Muscle of leg (tissue), 3 donors: ENCODE measurements at regions not wholly inside any gene's neighbourhood (a gene's known extent, or its start where the extent isn't known, plus 50 kb on each side); places are given as distances from the start of the nearest gene placed in this dataset.

Experiments used
- DNase-seq: peaks from one replicate; pipeline ENCODE4 v3.0.0; 2013
- H3K27ac ChIP-seq: one replicate; pipeline ENCODE4 v1.5.1; 2013; ENCODE audit warnings: mild to moderate bottlenecking, low read length, control low read depth
- H3K27me3 ChIP-seq: one replicate; pipeline ENCODE4 v1.6.1; 2013; ENCODE audit warnings: low read length; ENCODE audit not compliant: control insufficient read depth, insufficient read depth
- H3K36me3 ChIP-seq: one replicate; pipeline ENCODE4 v1.6.1; 2013; ENCODE audit warnings: low read length; ENCODE audit not compliant: control insufficient read depth, insufficient read depth
- H3K4me1 ChIP-seq: one replicate; pipeline ENCODE4 v1.6.1; 2013; ENCODE audit warnings: low read length; ENCODE audit not compliant: control insufficient read depth, insufficient read depth
- H3K4me3 ChIP-seq: one replicate; pipeline ENCODE4 v1.5.1; 2013; ENCODE audit warnings: low read length, control low read depth
- H3K9me3 ChIP-seq: replicated peaks from 2 replicates; pipeline ENCODE4 v1.6.1; 2013; ENCODE audit warnings: low read depth, low read length; ENCODE audit not compliant: control insufficient read depth
- WGBS: methylation state at CpG from one replicate; pipeline ENCODE4 v1.1.5; 2013; ENCODE audit warnings: missing lambda C conversion rate; ENCODE audit not compliant: insufficient coverage; 5-methylcytosine and 5-hydroxymethylcytosine counted together

- Histone ChIP-seq H3K27ac (no peak overlapping the region), H3K4me3 (no peak overlapping the region), H3K36me3 (no peaks in the 10 kb centered on the region), H3K9me3 (no peaks in the 10 kb centered on the region), H3K27me3 (no peaks in the 10 kb centered on the region), H3K4me1 (no peaks in the 10 kb centered on the region)
- DNase-seq: no peak
- WGBS: 70% methylated on average over 1 of the region's 4 CpGs
Observed at GRCh38 chr3:168981396-168981795, 682.1 kb downstream of the MECOM start.

DNA sequence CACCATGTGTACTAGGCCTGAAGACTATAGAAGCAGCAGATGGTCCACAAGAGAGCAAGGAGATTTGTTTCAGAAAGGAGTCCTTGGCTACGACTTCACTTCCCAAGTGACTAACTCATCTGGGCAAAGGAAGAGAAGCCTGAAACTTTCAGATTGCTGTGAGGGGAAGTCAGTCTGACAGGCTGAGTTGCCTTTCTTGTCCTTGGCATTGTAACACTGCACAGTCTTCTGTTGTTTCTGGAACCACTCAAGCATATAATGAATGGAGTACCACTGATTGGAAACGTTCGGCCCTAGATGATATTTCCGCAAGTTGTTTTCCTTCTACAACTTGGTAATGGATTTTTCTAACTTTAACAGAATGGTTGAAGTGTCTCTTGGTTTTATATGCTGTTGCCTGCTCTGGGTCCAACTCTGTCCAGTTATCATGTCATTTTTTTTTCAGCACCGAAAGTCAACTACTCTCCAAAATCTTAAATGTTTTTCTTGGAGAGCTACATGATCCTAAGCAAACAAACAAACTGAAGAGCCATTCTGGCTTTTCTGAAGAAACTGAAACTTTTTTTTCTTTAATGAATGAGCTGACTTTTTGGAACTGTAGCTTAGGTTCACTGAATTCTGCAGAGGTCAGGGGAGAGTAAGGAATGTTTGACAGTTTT lies 685.7 kb downstream of the MECOM start:
- DNase-seq: no peak
- Histone ChIP-seq H3K9me3 (no peaks in the 10 kb centered on the region), H3K36me3 (no peaks in the 10 kb centered on the region), H3K4me1 (no peaks in the 10 kb centered on the region), H3K4me3 (no peak overlapping the region), H3K27me3 (no peaks in the 10 kb centered on the region), H3K27ac (no peak overlapping the region)
- no CpG with 5 or more reads among the region's 5 CpGs for WGBS

DNA sequence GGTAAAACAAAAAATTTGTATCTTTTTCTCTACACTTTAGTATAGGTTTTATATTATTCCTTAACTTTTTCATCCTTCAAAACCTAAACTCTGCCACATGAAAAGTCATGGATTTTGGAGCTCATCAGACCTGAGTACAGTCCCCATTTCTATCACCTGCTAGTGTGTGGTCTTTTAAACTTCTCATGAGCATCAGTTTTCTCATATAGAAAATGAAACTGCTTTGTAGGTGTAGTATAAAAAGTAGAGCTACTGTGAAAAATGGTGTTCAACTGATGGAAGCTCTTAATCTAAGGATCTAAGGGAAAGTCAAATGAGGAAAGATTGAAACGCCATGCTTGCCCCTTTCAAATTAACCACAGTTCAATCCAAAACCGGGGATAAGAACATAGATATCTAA lies 686.5 kb downstream of the MECOM start:
- Histone ChIP-seq H3K4me1 (no peaks in the 10 kb centered on the region), H3K9me3 (no peaks in the 10 kb centered on the region), H3K4me3 (no peak overlapping the region), H3K36me3 (no peaks in the 10 kb centered on the region), H3K27ac (no peak overlapping the region), H3K27me3 (no peaks in the 10 kb centered on the region)
- no CpG with 5 or more reads among the region's 2 CpGs for WGBS
- no peak for DNase-seq

DNA sequence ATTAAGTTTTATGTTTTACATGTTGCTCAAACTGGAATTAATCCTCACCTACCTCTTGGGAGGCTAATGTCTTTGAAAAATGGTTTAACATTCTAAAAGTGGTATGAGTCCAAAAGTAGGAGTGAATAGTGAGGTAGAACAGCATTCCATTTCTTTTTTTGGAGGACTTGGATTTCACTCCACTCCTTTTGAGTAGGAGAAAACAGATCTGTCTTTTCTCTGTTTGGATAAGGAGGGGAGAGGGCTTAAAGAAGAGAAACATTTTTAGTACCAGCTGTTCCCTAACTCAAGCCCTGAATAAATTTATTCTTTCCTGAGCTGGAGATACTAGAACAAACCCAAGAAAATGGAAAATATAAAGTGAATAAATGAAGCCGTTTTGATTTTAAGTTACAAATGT lies 687.9 kb downstream of the MECOM start:
- H3K4me1 ChIP-seq: no peaks in the 10 kb centered on the region
- no peaks in the 10 kb centered on the region for H3K36me3 ChIP-seq
- H3K4me3 ChIP-seq: no peak overlapping the region
- no peaks in the 10 kb centered on the region for H3K27me3 ChIP-seq
- no CpG with 5 or more reads among the region's 1 CpG for WGBS
- no peaks in the 10 kb centered on the region for H3K9me3 ChIP-seq
- DNase-seq: no peak
- no peak overlapping the region for H3K27ac ChIP-seq

DNA sequence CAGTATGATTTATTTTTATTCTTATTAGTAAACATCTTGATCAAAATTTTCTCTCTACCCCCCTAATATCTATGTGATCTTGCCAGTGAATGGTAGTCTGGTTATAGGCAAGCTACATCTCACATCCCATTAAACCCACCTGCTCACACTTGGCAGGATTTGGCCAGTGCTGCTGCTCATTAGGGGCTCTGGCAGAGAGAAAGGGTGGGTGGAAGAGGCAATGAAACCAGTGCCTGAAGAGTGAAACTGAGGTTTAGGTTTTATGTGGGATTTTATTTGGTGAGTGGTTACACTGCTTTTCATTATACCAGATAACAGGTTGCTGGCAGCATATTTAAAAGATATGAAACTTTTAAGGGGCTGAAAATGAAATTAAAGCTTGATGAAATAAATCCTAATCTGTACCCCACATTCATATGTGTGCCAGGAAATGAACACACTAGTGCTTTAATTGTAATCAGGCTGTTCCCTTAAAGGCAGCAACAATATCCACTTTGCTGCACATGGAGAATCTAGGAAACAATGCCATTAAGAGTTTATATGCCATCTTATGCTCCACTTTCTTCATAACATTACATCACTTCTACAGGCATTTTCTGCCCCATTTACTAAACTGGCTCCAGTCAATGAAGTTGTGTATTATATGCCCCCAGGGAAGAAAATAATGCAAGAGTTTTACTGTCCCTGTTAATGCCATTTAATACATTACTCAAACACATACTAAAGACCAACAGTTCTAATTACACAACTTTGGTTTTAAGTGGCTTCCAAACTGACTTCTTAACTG lies 688.7 kb downstream of the MECOM start:
- H3K27me3 ChIP-seq: no peaks in the 10 kb centered on the region
- H3K36me3 ChIP-seq: no peaks in the 10 kb centered on the region
- H3K4me3 ChIP-seq: no peak overlapping the region
- H3K9me3 ChIP-seq: no peaks in the 10 kb centered on the region
- H3K4me1 ChIP-seq: no peaks in the 10 kb centered on the region
- H3K27ac ChIP-seq: no peak overlapping the region
- DNase-seq: no peak

DNA sequence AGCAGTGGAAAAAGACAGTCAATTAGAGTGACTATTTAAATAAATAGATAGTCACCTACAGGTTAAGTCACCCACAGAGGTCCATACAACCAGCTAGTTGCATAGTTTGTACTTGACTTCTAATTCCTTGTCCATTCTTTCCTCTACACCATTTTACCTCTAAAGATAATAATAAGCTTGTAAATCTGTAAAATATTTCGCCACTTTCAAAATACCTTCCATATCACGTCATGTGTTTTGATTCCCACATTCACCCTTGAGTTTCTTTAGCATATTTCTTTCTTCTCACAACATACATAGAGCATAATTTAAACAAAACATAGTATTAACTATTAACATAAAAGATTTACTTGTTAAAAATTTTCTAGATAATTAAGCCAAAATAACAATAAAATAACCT lies 689.6 kb downstream of the MECOM start:
- WGBS: no CpG with 5 or more reads among the region's 2 CpGs
- DNase-seq: no peak
- Histone ChIP-seq H3K36me3 (no peaks in the 10 kb centered on the region), H3K9me3 (no peaks in the 10 kb centered on the region), H3K4me3 (no peak overlapping the region), H3K27ac (no peak overlapping the region), H3K4me1 (no peaks in the 10 kb centered on the region), H3K27me3 (no peaks in the 10 kb centered on the region)

GRCh38 chr3:168973206-168973605 lies 690.3 kb downstream of the MECOM start:
- Histone ChIP-seq H3K27me3 (no peaks in the 10 kb centered on the region), H3K36me3 (no peaks in the 10 kb centered on the region), H3K9me3 (no peaks in the 10 kb centered on the region), H3K4me1 (no peaks in the 10 kb centered on the region), H3K4me3 (no peak overlapping the region), H3K27ac (no peak overlapping the region)
- no CpG with 5 or more reads among the region's 1 CpG for WGBS
- DNase-seq: no peak

GRCh38 chr3:168968609-168969008 lies 694.9 kb downstream of the MECOM start:
- no peaks in the 10 kb centered on the region for H3K27me3 ChIP-seq
- H3K9me3 ChIP-seq: no peaks in the 10 kb centered on the region
- WGBS: no CpG with 5 or more reads among the region's 3 CpGs
- no peaks in the 10 kb centered on the region for H3K36me3 ChIP-seq
- no peak overlapping the region for H3K4me3 ChIP-seq
- DNase-seq: no peak
- H3K4me1 ChIP-seq: no peaks in the 10 kb centered on the region
- no peak overlapping the region for H3K27ac ChIP-seq

GRCh38 chr3:168964736-168965135 lies 698.8 kb downstream of the MECOM start:
- H3K4me1 ChIP-seq: no peaks in the 10 kb centered on the region
- H3K27me3 ChIP-seq: no peaks in the 10 kb centered on the region
- no peak overlapping the region for H3K27ac ChIP-seq
- no peaks in the 10 kb centered on the region for H3K9me3 ChIP-seq
- H3K36me3 ChIP-seq: no peaks in the 10 kb centered on the region
- WGBS: 87% methylated on average over 4 of the region's 9 CpGs
- H3K4me3 ChIP-seq: no peak overlapping the region
- no peak for DNase-seq

DNA sequence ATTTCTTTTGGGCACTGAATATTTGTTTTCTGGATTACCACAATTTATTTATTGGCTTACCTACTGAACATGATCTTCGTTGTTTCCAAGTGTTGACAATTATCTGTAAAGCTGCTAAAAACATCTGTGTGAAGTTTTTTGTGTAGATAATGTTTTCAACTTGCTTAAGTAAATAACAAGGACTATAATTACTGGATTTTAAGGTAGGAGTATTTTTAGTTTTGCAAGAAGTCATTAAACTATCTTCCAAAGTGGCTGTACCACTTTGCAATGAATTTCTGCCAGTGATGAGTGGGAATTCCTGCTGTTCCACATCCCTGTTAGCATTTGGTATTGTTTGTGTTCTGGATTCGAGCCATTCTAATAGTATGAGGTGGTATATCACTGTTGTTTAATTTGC lies 702.2 kb downstream of the MECOM start:
- Histone ChIP-seq H3K4me1 (no peaks in the 10 kb centered on the region), H3K36me3 (no peaks in the 10 kb centered on the region), H3K27ac (no peak overlapping the region), H3K9me3 (no peaks in the 10 kb centered on the region), H3K27me3 (no peaks in the 10 kb centered on the region), H3K4me3 (no peak overlapping the region)
- DNase-seq: no peak
- WGBS: no CpG with 5 or more reads among the region's 2 CpGs
